Thoracic aorta (tissue), 2 donors: ENCODE measurements at regions not wholly inside any gene's neighbourhood (a gene's known extent, or its start where the extent isn't known, plus 50 kb on each side); places are given as distances from the start of the nearest gene placed in this dataset.
"Not testable (repeated sequence)": the region's sequence is repeated elsewhere in the genome, so short reads cannot be mapped to it uniquely, and the experiment has no call there.

ENCODE experiments used
- ATAC-seq: fragments of 150-250 bp; one replicate; pipeline ENCODE4 v1.8.0; 2017; ENCODE audit warnings: low read depth; ENCODE audit not compliant: insufficient number of reproducible peaks, low FRiP score
- DNase-seq: peaks from one replicate; pipeline ENCODE4 v3.0.0-alpha.2; 2020; ENCODE audit warnings: low spot score
- H3K27ac ChIP-seq, 2 donors: fragments of 200-600 bp; sonication (generic); 1 replicate in 1 of 2; 2 replicates in 1 of 2; pipeline ENCODE4 v1.5.1; 2016; ENCODE audit warnings: mild to moderate bottlenecking in 2 of 2, moderate library complexity in 2 of 2
- H3K27me3 ChIP-seq: fragments of 200-600 bp; sonication (generic); replicated peaks from 2 replicates; pipeline ENCODE4 v1.6.0; 2016; ENCODE audit warnings: mild to moderate bottlenecking; ENCODE audit not compliant: insufficient read depth
- H3K36me3 ChIP-seq: fragments of 200-600 bp; sonication (generic); one replicate; pipeline ENCODE4 v1.5.1; 2016
- H3K4me1 ChIP-seq, 2 donors: fragments of 200-600 bp; sonication (generic); 1 replicate in 1 of 2; 2 replicates in 1 of 2; pipeline versions ENCODE4 v1.5.1 to v1.6.0; 2016; ENCODE audit warnings: low read depth in 2 of 2, mild to moderate bottlenecking in 1 of 2; ENCODE audit not compliant: control insufficient read depth in 1 of 2
- H3K4me3 ChIP-seq: fragments of 200-600 bp; sonication (generic); 2 replicates; pipeline ENCODE4 v1.5.1; 2016; ENCODE audit warnings: mild to moderate bottlenecking
- H3K9me3 ChIP-seq: fragments of 200-600 bp; sonication (generic); 2 replicates; pipeline ENCODE4 v1.5.1; 2016
- CTCF ChIP-seq: fragments of 200-600 bp; sonication (generic); IDR thresholded peaks from one replicate; pipeline ENCODE4 v1.5.1; 2019; ENCODE audit warnings: antibody characterized with exemption

- Histone ChIP-seq H3K4me1 (no peaks in the 10 kb centered on the region), H3K27me3 (no peaks in the 10 kb centered on the region), H3K27ac (no peak overlapping the region), H3K4me3 (no peak overlapping the region), H3K9me3 (peaks cover 4% of the 10 kb centered on the region), H3K36me3 (no peaks in the 10 kb centered on the region)
- ATAC-seq (no peak), DNase-seq (no peak)
- TF ChIP-seq CTCF = no peak
Measured at GRCh38 chr5:125913200-125913599, 510.0 kb upstream of the GRAMD2B start.

- ATAC-seq (no peak), DNase-seq (no peak)
- TF ChIP-seq CTCF = no peak
- no peaks in the 10 kb centered on the region for H3K36me3 ChIP-seq
- no peak overlapping the region for H3K4me3 ChIP-seq
- H3K27ac ChIP-seq = no peak overlapping the region
- H3K4me1 ChIP-seq = no peaks in the 10 kb centered on the region
- peaks cover 4% of the 10 kb centered on the region for H3K9me3 ChIP-seq
- H3K27me3 ChIP-seq = no peaks in the 10 kb centered on the region
Measured at GRCh38 chr5:125914471-125914870, 508.7 kb upstream of the GRAMD2B start.

GRCh38 chr5:125923958-125924357 lies 499.3 kb upstream of the GRAMD2B start:
- not testable (repeated sequence) for H3K9me3 ChIP-seq, H3K27me3 ChIP-seq, DNase-seq, H3K4me1 ChIP-seq, H3K27ac ChIP-seq, H3K4me3 ChIP-seq, H3K36me3 ChIP-seq, ATAC-seq

- Histone ChIP-seq H3K27me3 (no peaks in the 10 kb centered on the region), H3K4me1 (no peaks in the 10 kb centered on the region), H3K36me3 (no peaks in the 10 kb centered on the region), H3K27ac (no peak overlapping the region), H3K9me3 (no peaks in the 10 kb centered on the region), H3K4me3 (no peak overlapping the region)
- DNase-seq = no peak
- no peak for ATAC-seq
- no peak for TF ChIP-seq CTCF
Measured at GRCh38 chr5:125926172-125926571, 497.0 kb upstream of the GRAMD2B start.

GRCh38 chr5:125928663-125929062 lies 494.5 kb upstream of the GRAMD2B start:
- Histone ChIP-seq H3K9me3 (no peaks in the 10 kb centered on the region), H3K36me3 (no peaks in the 10 kb centered on the region), H3K27me3 (no peaks in the 10 kb centered on the region), H3K4me3 (no peak overlapping the region), H3K27ac (no peak overlapping the region), H3K4me1 (no peaks in the 10 kb centered on the region)
- DNase-seq (no peak), ATAC-seq (no peak)
- no peak for TF ChIP-seq CTCF

GRCh38 chr5:125950012-125950615 lies 473.1 kb upstream of the GRAMD2B start:
- no peaks in the 10 kb centered on the region for H3K36me3 ChIP-seq
- H3K27ac ChIP-seq = no peak overlapping the region
- no peaks in the 10 kb centered on the region for H3K27me3 ChIP-seq
- ATAC-seq (no peak), DNase-seq (no peak)
- H3K4me1 ChIP-seq = no peaks in the 10 kb centered on the region
- H3K4me3 ChIP-seq = no peak overlapping the region
- no peaks in the 10 kb centered on the region for H3K9me3 ChIP-seq
- no peak for TF ChIP-seq CTCF
